Activated CD8-positive, alpha-beta memory T cell treated with anti-CD3 and anti-CD28 coated beads for 36 hours (primary cell): ENCODE measurements at regions not wholly inside any gene's neighbourhood (a gene's known extent, or its start where the extent isn't known, plus 50 kb on each side); places are given as distances from the start of the nearest gene placed in this dataset.

Experiments
- CTCF ChIA-PET: fragments of 350-600 bp; sonication (Branson Sonifier 250); formaldehyde crosslinking; loops from one replicate; lab custom pipeline; 2021; ENCODE audit warnings: antibody characterized with exemption; lab: Charles Lee
- POLR2A ChIA-PET: fragments of 350-600 bp; sonication (Branson Sonifier 250); formaldehyde crosslinking; loops from one replicate; lab custom pipeline; 2021; ENCODE audit warnings: antibody characterized with exemption; lab: Charles Lee

DNA sequence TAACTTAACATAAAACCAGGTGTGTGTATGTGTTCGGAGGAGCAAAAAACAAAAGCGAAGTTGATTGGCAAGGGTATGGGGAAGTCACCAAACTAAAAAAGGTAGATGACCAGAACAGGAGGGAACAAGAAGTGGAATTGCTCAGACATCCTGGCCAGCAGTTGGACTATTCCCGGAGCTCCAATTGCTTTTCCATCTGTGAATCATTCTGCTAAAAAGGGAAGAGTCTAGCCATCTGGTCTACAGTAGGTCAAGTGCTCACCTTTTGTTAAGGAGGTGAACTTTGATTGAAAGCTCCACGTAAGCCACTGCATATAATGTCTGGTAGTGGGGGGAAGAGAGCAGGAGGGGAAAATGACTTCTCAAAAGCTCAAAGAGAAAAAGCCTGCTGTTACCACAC, 50.0 kb upstream of the BET1 start:
- CTCF ChIA-PET: no interaction called here
- POLR2A ChIA-PET: no interaction called here

- ChIA-PET CTCF (no interaction called here), POLR2A (no interaction called here)
Measured at GRCh38 chr7:94055963-94056362, 51.8 kb upstream of the BET1 start.

DNA sequence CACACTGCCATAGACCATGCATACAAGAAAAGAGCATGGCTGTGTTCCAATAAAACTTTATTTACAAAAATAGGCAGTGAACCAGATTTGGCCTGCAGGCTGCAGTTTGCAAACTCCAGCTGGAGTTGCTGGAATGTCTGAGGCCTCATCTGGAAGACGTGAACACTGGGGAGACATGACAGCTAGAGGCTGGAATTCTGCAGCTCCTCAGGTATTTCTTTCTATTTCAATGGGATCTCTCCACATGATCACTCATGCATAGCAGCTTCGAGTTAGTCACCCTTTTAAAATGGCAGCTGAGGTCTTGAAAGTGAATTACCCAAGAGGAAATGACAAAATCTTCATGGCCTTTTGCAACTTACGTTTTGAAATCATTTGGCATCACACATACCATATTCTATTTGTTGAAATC, 52.6 kb upstream of the BET1 start:
- CTCF ChIA-PET: no interaction called here
- POLR2A ChIA-PET: no interaction called here

GRCh38 chr7:94057955-94058354, 53.8 kb upstream of the BET1 start:
- ChIA-PET POLR2A (no interaction called here), CTCF (no interaction called here)

GRCh38 chr7:94059746-94060145, 55.6 kb upstream of the BET1 start:
- ChIA-PET CTCF (no interaction called here), POLR2A (no interaction called here)

DNA sequence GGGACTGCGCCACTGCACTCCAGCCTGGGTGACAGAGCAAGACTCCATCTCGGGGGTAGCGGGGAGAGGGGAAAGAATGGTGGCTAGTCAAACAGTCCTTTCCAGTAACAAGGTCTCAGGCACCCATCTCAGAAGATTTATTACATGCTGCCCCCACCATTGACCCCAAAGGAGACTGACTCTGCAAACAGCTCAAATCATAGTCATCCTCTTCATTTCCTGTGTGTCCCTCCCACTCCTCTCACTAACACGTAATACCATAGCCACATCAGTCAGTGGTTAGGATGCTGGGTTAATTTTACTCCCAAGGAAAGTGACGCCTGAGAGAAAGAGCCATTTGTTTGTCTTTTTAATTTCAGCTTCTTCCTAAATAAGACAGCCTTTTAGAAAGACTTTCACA, 56.6 kb upstream of the BET1 start:
- ChIA-PET POLR2A (no interaction called here), CTCF (no interaction called here)

DNA sequence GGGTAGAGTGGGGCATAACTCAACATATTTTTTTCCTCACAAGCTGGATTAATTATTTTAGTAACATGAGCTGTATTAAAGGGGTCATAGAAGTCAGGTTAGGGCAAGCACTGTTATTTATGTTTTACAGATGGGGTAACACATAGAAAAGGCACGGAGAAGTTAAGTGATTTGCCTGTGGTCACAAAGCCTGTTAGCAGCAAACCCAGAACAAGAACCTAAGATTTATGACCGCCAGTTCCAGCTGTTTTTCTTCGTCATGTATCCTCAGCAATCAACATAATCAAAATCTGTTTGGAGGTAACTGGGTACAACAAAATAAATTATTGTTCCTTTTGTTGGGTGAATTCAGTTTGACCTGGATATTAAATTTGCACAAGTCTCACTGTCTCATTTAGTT, 57.2 kb upstream of the BET1 start:
- POLR2A ChIA-PET: no interaction called here
- CTCF ChIA-PET: no interaction called here

- POLR2A ChIA-PET: no interaction called here
- CTCF ChIA-PET: no interaction called here
Measured at GRCh38 chr7:94062372-94062771, 58.2 kb upstream of the BET1 start.

- POLR2A ChIA-PET: no interaction called here
- CTCF ChIA-PET: interaction anchor here (0.6 kb wide), 1 partner anchor 330 kb away, joined by 3 read pairs; no protein-coding TSS in a partner anchor
Measured at GRCh38 chr7:94064541-94065191, 60.5 kb upstream of the BET1 start.

DNA sequence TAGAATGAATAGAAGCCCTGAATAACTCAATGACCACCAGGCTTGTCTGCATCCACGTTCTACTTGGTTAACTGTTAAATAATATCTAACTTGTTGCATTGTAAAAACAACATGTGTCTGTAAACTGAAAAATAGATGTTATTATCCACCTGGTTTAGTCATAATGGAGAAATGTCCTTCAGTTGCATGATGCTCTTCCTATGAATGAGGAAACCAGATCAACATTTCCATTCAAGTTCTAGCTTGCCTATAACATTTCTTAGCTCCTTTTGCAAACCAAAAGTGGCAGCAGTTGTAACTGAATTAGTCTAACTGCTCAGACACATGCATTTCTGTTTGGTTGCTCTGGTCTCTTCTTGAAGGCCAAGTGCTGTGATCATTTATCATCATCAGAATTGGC, 62.9 kb upstream of the BET1 start:
- POLR2A ChIA-PET: no interaction called here

DNA sequence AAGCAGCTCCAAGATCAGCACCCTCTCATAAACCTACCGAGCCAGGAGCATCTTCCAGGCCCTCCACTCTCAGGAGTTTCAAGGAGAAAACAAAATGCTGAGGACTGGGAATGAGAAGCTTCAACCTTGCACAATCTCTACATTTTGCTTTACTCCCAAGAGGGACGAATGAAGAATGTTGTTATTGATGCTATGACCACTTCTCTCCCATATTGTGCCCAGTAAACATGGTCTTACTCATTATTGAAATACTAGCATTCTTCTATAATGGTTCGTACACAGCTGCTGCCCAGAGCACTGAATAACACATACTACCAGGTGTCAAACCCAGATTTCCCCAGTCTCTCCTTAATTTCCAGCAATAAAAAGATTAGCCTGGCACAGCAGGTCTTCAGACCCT, 63.4 kb upstream of the BET1 start:
- POLR2A ChIA-PET: no interaction called here
- CTCF ChIA-PET: no interaction called here

More for the DNA sequence above, 62.9 kb upstream of the BET1 start:
- CTCF ChIA-PET: no interaction called here

DNA sequence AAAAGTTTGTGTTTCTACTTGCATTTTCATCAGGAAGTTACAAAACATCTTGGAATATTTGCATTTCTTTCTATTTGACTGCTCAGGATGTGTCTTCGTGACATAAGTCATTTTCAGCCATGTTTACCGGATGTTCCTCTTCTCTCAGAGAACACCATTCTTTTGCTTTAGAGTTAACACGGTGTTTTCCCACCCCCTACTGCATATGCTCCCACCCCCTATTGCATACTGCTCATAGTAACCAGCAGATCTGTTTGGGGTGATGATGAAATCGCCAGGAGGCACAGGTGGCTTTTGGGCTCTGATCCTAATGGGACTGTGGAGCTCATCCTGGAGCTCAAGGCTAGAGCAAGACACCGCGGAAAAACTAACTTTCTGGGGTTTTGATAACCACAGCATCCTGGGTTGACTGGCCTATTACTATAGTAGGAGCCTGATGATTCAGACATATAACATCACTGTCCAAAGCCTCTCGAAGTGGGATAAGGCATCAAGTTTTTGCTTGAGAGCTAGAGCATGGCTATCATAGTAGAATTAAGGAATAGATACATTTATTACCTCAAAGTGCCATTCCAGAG, 65.1 kb upstream of the BET1 start:
- ChIA-PET CTCF (no interaction called here), POLR2A (no interaction called here)

DNA sequence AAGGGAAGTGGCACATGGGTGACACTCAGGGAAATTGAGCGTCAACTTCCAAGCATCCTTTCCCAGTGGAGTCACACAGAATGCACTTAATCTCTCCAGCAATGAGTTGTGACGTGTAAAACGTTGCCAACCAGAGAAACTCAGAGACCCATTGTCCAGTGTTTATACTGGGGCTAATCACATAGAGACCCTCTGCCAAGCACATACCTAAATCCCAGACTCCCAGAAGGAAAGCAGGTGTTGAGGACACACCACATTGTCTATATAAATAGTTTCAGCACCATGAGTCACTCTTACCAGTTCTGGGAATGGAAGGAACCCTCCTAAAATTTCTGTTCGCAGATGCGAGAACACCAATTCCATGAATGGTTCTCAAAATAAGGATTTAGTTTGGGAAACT, 76.4 kb upstream of the BET1 start:
- CTCF ChIA-PET: no interaction called here
- POLR2A ChIA-PET: no interaction called here

DNA sequence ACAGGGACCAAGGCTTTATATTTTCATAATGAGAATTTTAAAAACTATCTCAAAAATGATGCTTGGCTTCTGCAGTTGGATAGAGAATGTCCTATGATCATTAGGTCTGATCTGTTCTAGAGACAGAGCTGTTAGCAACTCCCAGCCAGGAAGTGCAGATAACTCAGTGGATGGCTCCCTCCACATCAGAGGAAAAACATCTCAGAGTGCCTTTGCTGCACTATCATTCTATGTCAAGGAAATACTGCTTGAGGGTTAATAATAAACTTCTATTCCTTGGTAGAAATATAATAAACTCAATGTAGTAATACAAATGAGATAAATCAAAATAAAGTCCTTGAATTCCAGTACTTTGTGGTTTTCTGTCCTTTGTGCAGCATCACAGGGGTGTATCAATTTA, 78.0 kb upstream of the BET1 start:
- ChIA-PET POLR2A (no interaction called here), CTCF (no interaction called here)

DNA sequence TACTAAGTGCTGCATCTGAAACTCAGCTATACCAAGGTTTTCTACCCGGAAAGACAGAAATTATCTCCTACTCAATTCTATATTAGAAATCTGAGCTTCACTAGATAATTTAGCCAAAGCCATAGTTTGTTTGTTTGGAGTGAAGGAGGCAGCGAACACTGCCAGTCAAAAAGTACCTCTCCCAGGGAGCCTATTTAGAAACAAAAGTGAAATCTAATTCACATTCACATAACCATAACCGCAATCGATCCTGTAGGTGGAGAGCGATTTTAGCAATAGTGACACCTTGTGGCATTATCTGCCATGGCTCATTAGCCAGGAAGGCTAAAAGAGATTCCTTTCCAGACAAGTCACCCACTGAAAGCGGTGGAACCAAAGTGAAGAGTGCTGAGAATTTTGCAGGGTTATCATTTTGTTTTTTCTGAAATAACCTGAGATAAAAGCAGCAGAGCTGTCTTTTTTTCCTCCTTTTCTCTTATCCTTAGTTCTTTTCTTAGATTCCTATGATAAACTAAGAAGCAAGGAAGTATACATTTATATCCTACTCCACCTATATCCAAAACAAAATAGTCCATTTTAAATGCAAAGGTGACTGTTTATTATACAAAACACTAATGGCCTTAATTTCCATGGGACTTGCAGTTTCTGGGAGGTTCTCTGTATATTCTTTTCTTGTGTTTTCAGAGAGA, 83.7 kb upstream of the BET1 start:
- ChIA-PET CTCF (no interaction called here), POLR2A (no interaction called here)

GRCh38 chr7:94088560-94088959, 84.4 kb upstream of the BET1 start:
- ChIA-PET CTCF (no interaction called here), POLR2A (no interaction called here)

GRCh38 chr7:94089806-94090205, 85.7 kb upstream of the BET1 start:
- POLR2A ChIA-PET: no interaction called here
- CTCF ChIA-PET: interaction anchor here (0.6 kb wide), 1 partner anchor 326 kb away, joined by 3 read pairs; no protein-coding TSS in a partner anchor

DNA sequence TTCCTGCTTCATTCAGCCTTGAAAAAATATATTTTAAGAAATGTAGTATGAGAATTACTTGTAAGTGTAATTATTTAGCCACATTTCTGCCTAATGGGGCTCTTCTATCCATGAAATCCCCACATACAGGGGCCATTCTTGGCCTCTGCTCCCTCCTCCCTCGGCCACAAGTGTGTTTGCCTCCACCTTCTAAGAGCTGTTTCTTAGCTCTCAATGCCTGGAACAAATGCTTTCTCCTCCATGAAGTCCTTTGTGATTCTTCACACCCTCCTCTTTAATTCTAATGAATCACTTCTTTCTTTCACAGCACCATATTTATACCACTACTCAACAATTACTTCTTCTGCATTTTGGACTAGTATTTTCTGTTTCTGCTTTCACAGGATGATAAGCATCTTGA, 88.8 kb upstream of the BET1 start:
- POLR2A ChIA-PET: no interaction called here
- CTCF ChIA-PET: no interaction called here

- ChIA-PET CTCF (no interaction called here), POLR2A (no interaction called here)
Measured at GRCh38 chr7:94094298-94094697, 90.1 kb upstream of the BET1 start.

DNA sequence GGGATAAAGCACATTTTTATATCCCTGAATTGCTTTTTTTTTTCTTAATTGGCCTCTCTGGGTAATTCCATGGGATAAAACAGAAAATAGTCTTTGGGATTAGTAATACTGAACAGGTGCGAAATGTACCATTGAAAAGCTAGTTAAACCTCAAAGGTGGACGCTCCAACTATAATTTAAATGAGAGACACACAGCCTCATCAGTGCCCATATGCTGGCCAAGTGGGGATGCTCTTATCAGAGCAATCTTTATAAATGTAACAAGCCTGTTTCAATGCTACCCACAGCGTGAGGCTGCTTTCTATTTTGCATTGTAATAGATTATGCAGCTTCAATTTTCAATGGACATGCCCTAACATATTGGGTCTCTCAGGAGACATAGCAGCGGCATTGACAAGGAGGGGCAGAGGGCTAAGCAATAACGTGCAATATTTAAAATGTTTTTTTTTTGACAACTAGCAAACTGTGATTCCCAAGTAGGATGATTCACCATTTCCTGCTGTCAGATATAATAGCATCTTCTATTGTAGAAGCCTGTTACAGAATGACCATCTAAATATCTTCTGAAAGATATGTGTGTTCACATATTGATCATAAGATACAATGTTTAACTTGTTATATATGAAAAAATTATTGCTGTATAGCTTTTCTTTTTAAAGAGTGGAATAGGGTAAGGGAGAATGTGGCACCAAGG, 91.3 kb upstream of the BET1 start:
- ChIA-PET POLR2A (no interaction called here), CTCF (no interaction called here)

GRCh38 chr7:94099679-94100078, 95.5 kb upstream of the BET1 start:
- ChIA-PET CTCF (no interaction called here), POLR2A (no interaction called here)
